AG04449 (cell line): ENCODE measurements at regions not wholly inside any gene's neighbourhood (a gene's known extent, or its start where the extent isn't known, plus 50 kb on each side); places are given as distances from the start of the nearest gene placed in this dataset.

Experiments used
- CTCF ChIA-PET: fragments of 350-600 bp; formaldehyde crosslinking; extraction: SDS; loops from one replicate; lab custom pipeline; 2021; ENCODE audit warnings: antibody characterized with exemption; lab: Yijun Ruan, JAX
- POLR2A ChIA-PET: fragments of 400-600, 350-600 bp; formaldehyde crosslinking; extraction: SDS; loops from one replicate; lab custom pipeline; 2020; ENCODE audit warnings: antibody characterized with exemption, inconsistent platforms; lab: Yijun Ruan, JAX
- DNase-seq: peaks from one replicate; pipeline ENCODE4 v3.0.0-alpha.2; 2010; ENCODE audit warnings: low read depth, low spot score
- H3K4me3 ChIP-seq: 2 replicates; pipeline ENCODE4 v1.5.1; 2011; ENCODE audit warnings: low read depth, mild to moderate bottlenecking, control low read depth, low read length
- TF ChIP-seq, protein P1 (sequence below): IDR thresholded peaks from one replicate; pipeline ENCODE4 v1.5.1; 2011; ENCODE audit warnings: mild to moderate bottlenecking, moderate library complexity, low read length, control low read depth, inconsistent platforms; ENCODE audit not compliant: insufficient read depth; ENCODE audit errors: missing control alignments

GRCh38 chr4:83810428-83810827 lies 274.5 kb downstream of the GPAT3 start:
- POLR2A ChIA-PET = no interaction called here
- CTCF ChIA-PET = no interaction called here
- TF ChIP-seq, protein P1, sequence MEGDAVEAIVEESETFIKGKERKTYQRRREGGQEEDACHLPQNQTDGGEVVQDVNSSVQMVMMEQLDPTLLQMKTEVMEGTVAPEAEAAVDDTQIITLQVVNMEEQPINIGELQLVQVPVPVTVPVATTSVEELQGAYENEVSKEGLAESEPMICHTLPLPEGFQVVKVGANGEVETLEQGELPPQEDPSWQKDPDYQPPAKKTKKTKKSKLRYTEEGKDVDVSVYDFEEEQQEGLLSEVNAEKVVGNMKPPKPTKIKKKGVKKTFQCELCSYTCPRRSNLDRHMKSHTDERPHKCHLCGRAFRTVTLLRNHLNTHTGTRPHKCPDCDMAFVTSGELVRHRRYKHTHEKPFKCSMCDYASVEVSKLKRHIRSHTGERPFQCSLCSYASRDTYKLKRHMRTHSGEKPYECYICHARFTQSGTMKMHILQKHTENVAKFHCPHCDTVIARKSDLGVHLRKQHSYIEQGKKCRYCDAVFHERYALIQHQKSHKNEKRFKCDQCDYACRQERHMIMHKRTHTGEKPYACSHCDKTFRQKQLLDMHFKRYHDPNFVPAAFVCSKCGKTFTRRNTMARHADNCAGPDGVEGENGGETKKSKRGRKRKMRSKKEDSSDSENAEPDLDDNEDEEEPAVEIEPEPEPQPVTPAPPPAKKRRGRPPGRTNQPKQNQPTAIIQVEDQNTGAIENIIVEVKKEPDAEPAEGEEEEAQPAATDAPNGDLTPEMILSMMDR = no peak
- DNase-seq = no peak
- no peak overlapping the region for H3K4me3 ChIP-seq

DNA sequence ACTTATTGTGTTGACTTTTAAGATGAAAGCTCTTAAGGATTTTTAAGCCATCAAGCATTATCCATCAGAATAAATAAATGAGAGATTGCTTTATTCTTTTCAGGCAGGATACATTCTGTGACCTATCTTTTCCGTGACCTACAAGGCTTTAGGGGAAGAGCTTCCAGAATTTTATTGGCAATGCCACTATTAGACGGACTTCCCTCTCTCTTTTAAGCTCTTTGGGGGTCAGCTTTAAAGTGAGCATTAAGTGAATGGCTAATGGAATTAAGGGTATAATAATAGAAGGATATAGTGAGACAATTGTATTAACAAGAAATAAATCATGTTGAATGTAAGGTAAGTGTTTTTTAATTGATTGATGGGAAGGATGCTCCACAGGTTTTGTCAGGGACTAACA lies 273.7 kb downstream of the GPAT3 start:
- ChIA-PET POLR2A (no interaction called here), CTCF (no interaction called here)
- H3K4me3 ChIP-seq = no peak overlapping the region
- no peak for DNase-seq
- TF ChIP-seq, protein P1 = no peak

GRCh38 chr4:83793481-83793880 lies 257.6 kb downstream of the GPAT3 start:
- ChIA-PET CTCF (no interaction called here), POLR2A (no interaction called here)
- no peak for DNase-seq
- TF ChIP-seq, protein P1 = no peak
- H3K4me3 ChIP-seq = no peak overlapping the region

- DNase-seq = no peak
- ChIA-PET POLR2A (no interaction called here), CTCF (interaction anchor here (1.3 kb wide), 1 partner anchor 15 kb away, joined by 4 read pairs; no protein-coding TSS in a partner anchor)
- TF ChIP-seq, protein P1 = no peak
- no peak overlapping the region for H3K4me3 ChIP-seq
These were observed 250.0 kb downstream of the GPAT3 start for GRCh38 chr4:83785891-83786290.

DNA sequence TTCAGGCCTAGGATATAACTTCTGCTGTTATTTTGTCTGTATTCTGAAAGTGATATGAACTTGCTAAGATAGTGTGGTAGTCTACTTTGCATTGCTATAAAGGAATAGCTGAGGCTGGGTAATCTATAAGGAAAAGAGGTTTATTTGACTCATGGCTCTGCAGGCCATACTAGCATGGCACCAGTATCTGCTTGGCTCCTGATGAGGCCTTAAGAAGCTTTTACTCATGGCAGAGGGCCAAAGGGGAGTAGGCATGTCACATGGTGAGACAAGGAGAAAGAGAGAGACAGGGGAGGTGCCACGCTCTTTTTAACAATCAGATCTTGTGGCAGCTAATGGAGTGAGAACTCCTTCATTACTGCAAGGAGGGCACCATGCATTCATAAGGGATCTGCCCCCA lies 247.3 kb downstream of the GPAT3 start:
- ChIA-PET CTCF (interaction anchor here (1.3 to 1.8 kb wide), 2 partner anchors 12 to 176 kb away, joined by 3 to 6 read pairs; no protein-coding TSS in a partner anchor), POLR2A (no interaction called here)
- DNase-seq = no peak
- TF ChIP-seq, protein P1 = no peak
- H3K4me3 ChIP-seq = no peak overlapping the region

DNA sequence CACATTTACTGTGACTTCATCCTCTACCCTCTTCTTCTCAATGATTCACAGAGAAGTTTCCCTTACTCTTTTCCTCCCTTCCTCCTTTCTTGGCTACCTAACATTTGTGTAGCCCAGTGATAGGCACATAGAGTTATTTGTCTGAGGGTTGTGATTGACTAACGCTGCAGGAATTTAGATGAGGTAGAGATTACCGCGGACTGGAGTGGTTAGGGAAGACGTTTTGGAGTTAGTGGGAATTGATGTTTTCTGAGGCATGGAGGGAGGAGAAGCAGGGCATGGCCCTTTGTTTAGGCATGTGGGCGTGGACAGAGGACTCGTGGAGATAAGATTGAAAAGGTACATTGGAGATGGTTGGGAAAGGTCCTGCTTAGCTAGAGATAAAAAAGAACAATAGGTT lies 246.7 kb downstream of the GPAT3 start:
- ChIA-PET POLR2A (no interaction called here), CTCF (interaction anchor here (1.3 to 1.8 kb wide), 2 partner anchors 11 to 176 kb away, joined by 3 to 6 read pairs; no protein-coding TSS in a partner anchor)
- TF ChIP-seq, protein P1 = no peak
- DNase-seq = no peak
- no peak overlapping the region for H3K4me3 ChIP-seq
